HepG2 (cell line): ENCODE measurements at regions not wholly inside any gene's neighbourhood (a gene's known extent, or its start where the extent isn't known, plus 50 kb on each side); places are given as distances from the start of the nearest gene placed in this dataset.
A peak's percentile ranks its signal among the peaks of the same experiment; 100 is the strongest.

Experiments
- BORCS8-MEF2B ChIP-seq: sonication (generic); formaldehyde crosslinking; IDR thresholded peaks from 2 replicates; pipeline ENCODE4 v1.8.0; 2022; ENCODE audit warnings: mild to moderate bottlenecking, missing genetic modification reagents
- CAMTA2 ChIP-seq: sonication (generic); formaldehyde crosslinking; IDR thresholded peaks from 2 replicates; pipeline ENCODE4 v1.4.0; 2020; ENCODE audit warnings: mild to moderate bottlenecking, missing genetic modification reagents, borderline replicate concordance
- ELF1 ChIP-seq: sonication (generic); formaldehyde crosslinking; IDR thresholded peaks from 2 replicates; pipeline ENCODE4 v1.4.0; 2020; ENCODE audit warnings: missing genetic modification reagents
- HMGA1 ChIP-seq: sonication (generic); formaldehyde crosslinking; conservative IDR thresholded peaks from 2 replicates; pipeline ENCODE4 v1.4.0; 2020; ENCODE audit warnings: missing genetic modification reagents
- KLF16 ChIP-seq, 2 experiments: sonication (generic) in 1 of 2; formaldehyde crosslinking in 1 of 2; IDR thresholded peaks; 2 replicates each; pipeline versions ENCODE4 v1.6.1 to v1.8.0; 2016 to 2023; ENCODE audit warnings: missing genetic modification reagents in 2 of 2, missing compliant biosample characterization in 1 of 2
- MXI1 ChIP-seq: IDR thresholded peaks from 3 replicates; pipeline ENCODE4 v1.6.1; 2012; ENCODE audit warnings: low read depth, low read length, inconsistent platforms, borderline replicate concordance
- RAD21 ChIP-seq: fragments of 450-650 bp; formaldehyde crosslinking; IDR thresholded peaks from 2 replicates; pipeline ENCODE4 v1.5.0; 2020; ENCODE audit warnings: mild to moderate bottlenecking
- SMAD9 ChIP-seq: sonication (generic); formaldehyde crosslinking; IDR thresholded peaks from 2 replicates; pipeline ENCODE4 v1.5.1; 2020; ENCODE audit warnings: mild to moderate bottlenecking, missing genetic modification reagents
- STAT6 ChIP-seq: sonication (generic); formaldehyde crosslinking; IDR thresholded peaks from 2 replicates; pipeline ENCODE4 v1.4.0; 2020; ENCODE audit warnings: missing genetic modification reagents, mild to moderate bottlenecking, borderline replicate concordance
- ZGPAT ChIP-seq: IDR thresholded peaks from 2 replicates; pipeline ENCODE4 v1.6.1; 2016; ENCODE audit warnings: mild to moderate bottlenecking
- ZMAT5 ChIP-seq: sonication (generic); formaldehyde crosslinking; IDR thresholded peaks from 2 replicates; pipeline ENCODE4 v1.5.0; 2020; ENCODE audit warnings: mild to moderate bottlenecking, low read depth, missing genetic modification reagents, borderline replicate concordance
- ZNF136 ChIP-seq: sonication (generic); formaldehyde crosslinking; IDR thresholded peaks from 2 replicates; pipeline ENCODE4 v1.8.1; 2022; ENCODE audit warnings: low read depth, mild to moderate bottlenecking, moderate library complexity, missing genetic modification reagents
- ZNF18 ChIP-seq: sonication (generic); formaldehyde crosslinking; IDR thresholded peaks from 2 replicates; pipeline ENCODE4 v1.8.0; 2022; ENCODE audit warnings: mild to moderate bottlenecking, missing genetic modification reagents; ENCODE audit not compliant: insufficient replicate concordance
- ZNF234 ChIP-seq: sonication (generic); formaldehyde crosslinking; conservative IDR thresholded peaks from 2 replicates; pipeline ENCODE4 v1.5.1; 2020; ENCODE audit warnings: mild to moderate bottlenecking, missing genetic modification reagents
- ZNF615 ChIP-seq: sonication (generic); formaldehyde crosslinking; IDR thresholded peaks from 2 replicates; pipeline ENCODE4 v1.5.0; 2020; ENCODE audit warnings: mild to moderate bottlenecking, missing genetic modification reagents, borderline replicate concordance
- ZNF704 ChIP-seq: sonication (generic); formaldehyde crosslinking; IDR thresholded peaks from 2 replicates; pipeline ENCODE4 v1.8.1; 2023; ENCODE audit warnings: mild to moderate bottlenecking, inconsistent platforms, moderate library complexity, missing genetic modification reagents, borderline replicate concordance
- ZNF770 ChIP-seq: sonication (generic); formaldehyde crosslinking; IDR thresholded peaks from 2 replicates; pipeline ENCODE4 v1.5.0; 2020; ENCODE audit warnings: mild to moderate bottlenecking, missing genetic modification reagents

DNA sequence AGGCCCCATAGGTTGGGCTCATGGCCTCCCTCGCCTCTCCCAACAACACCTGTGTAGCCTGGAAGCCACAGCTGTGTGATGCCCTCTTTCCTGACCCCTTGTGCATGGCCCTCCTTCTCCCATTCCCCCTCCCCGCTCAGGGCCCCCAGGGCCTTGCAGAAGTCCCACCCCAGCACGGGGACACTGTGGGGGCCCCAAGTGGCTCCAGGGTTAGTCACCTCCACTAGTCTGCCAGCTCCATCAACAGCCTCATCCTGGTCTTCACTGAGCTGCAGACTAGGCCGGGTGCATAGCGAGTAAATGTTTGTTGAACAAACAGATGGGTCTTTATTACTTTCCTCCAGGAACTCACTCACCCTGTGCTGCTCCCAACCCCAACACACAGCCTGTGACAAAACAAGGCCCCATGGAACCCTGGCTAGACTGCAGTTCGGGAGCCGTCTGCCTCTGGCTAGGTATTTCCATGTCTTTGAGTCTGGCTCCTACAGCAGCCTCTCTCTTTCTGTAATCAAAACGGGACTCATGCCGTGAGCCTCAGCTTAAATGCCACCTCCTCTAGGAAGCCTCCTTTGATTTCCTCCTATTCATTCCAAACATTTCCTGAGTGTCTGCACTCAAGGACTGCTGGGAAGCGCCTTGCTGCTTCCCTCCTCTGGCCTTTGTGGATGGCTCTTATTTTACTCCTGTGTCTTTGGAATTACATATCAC is 109.9 kb upstream of the ID2 start (continued):
- no peak; the same call in 1 of the 2 replicates for TF ChIP-seq ZNF615 (CRISPR knock-in tag)
- no peak for TF ChIP-seq SMAD9
- TF ChIP-seq ZNF234 = no peak
- no peak for TF ChIP-seq CAMTA2 (CRISPR knock-in tag)
- TF ChIP-seq ZNF704 (CRISPR knock-in tag) = no peak
- no peak for TF ChIP-seq STAT6 (CRISPR knock-in tag)
- 0 out of 2 replicates have a peak, but pooled peaks have one; percentile 6 for TF ChIP-seq ELF1 (CRISPR knock-in tag)
- peak; percentile 67 for TF ChIP-seq ZNF770 (CRISPR knock-in tag)
- no peak for TF ChIP-seq RAD21 (CRISPR knock-in tag)
- peak; percentile 29; the same call in 1 of the 3 replicates for TF ChIP-seq MXI1
- TF ChIP-seq ZGPAT = peak; percentile 77
- TF ChIP-seq ZNF136 (CRISPR knock-in tag) = no peak
- peak in 1 of 2 experiments; percentile 55; a peak in 2 of 4 replicates for TF ChIP-seq KLF16 (CRISPR knock-in tag; IDR thresholded peaks at IDR 0.05)
- peak; percentile 31; the same call in 1 of the 2 replicates for TF ChIP-seq BORCS8-MEF2B (CRISPR knock-in tag)
- TF ChIP-seq ZMAT5 (CRISPR knock-in tag) = no peak
- TF ChIP-seq HMGA1 (CRISPR knock-in tag) = no peak
- TF ChIP-seq ZNF18 = peak; percentile 71
